IPS-NIHi7 (cell line): ENCODE measurements at regions not wholly inside any gene's neighbourhood (a gene's known extent, or its start where the extent isn't known, plus 50 kb on each side); places are given as distances from the start of the nearest gene placed in this dataset.

ENCODE experiments used
- DNase-seq: peaks from one replicate; pipeline ENCODE4 v3.0.0; 2012; ENCODE audit warnings: mixed read lengths; ENCODE audit errors: extremely low spot score

- DNase-seq: no peak
Observed at GRCh38 chr6:149267513-149268043, 49.9 kb upstream of the TAB2 start.
